ENCODE measurements at regions not wholly inside any gene's neighbourhood (a gene's known extent, or its start where the extent isn't known, plus 50 kb on each side); places are given as distances from the start of the nearest gene placed in this dataset.

GRCh38 chr6:14217728-14218518 lies 100.4 kb downstream of the CD83 start:
- Mint-ChIP-seq H3K4me3 (no peak overlapping the region), H3K9me3 (no peaks in the 10 kb centered on the region), H3K27ac (ENCODE audit: unreplicated experiment) (no peak overlapping the region), H3K36me3 (ENCODE audit: low read depth) (no peaks in the 10 kb centered on the region), H3K27me3 (ENCODE audit: low read depth) (peaks cover 7% of the 10 kb centered on the region), H3K4me1 (no peaks in the 10 kb centered on the region)
- no peak for DNase-seq (ENCODE audit: low read depth, low spot score)
- TF ChIP-seq CTCF (conservative IDR thresholded peaks at IDR 0.05): no peak

GRCh38 chr6:14218519-14218800 lies 100.9 kb downstream of the CD83 start:
- Mint-ChIP-seq H3K4me3 (no peak overlapping the region), H3K4me1 (no peaks in the 10 kb centered on the region), H3K27me3 (ENCODE audit: low read depth) (peaks cover 5% of the 10 kb centered on the region), H3K9me3 (no peaks in the 10 kb centered on the region), H3K36me3 (ENCODE audit: low read depth) (no peaks in the 10 kb centered on the region), H3K27ac (ENCODE audit: unreplicated experiment) (no peak overlapping the region)
- DNase-seq (ENCODE audit: low read depth, low spot score): no peak
- TF ChIP-seq CTCF (conservative IDR thresholded peaks at IDR 0.05): no peak

GRCh38 chr6:14221564-14222279 lies 104.2 kb downstream of the CD83 start:
- H3K9me3 Mint-ChIP-seq: no peaks in the 10 kb centered on the region
- no peak overlapping the region for H3K27ac Mint-ChIP-seq (ENCODE audit: unreplicated experiment)
- no peaks in the 10 kb centered on the region for H3K27me3 Mint-ChIP-seq (ENCODE audit: low read depth)
- TF ChIP-seq CTCF (conservative IDR thresholded peaks at IDR 0.05): no peak
- no peaks in the 10 kb centered on the region for H3K36me3 Mint-ChIP-seq (ENCODE audit: low read depth)
- no peak for DNase-seq (ENCODE audit: low read depth, low spot score)
- no peak overlapping the region for H3K4me3 Mint-ChIP-seq
- H3K4me1 Mint-ChIP-seq: no peaks in the 10 kb centered on the region

- no peaks in the 10 kb centered on the region for H3K36me3 Mint-ChIP-seq (ENCODE audit: low read depth)
- TF ChIP-seq CTCF (conservative IDR thresholded peaks at IDR 0.05): no peak
- no peak for DNase-seq (ENCODE audit: low read depth, low spot score)
- no peaks in the 10 kb centered on the region for H3K27me3 Mint-ChIP-seq (ENCODE audit: low read depth)
- no peak overlapping the region for H3K4me3 Mint-ChIP-seq
- no peak overlapping the region for H3K27ac Mint-ChIP-seq (ENCODE audit: unreplicated experiment)
- no peaks in the 10 kb centered on the region for H3K9me3 Mint-ChIP-seq
- no peaks in the 10 kb centered on the region for H3K4me1 Mint-ChIP-seq
Observed at GRCh38 chr6:14222956-14223355, 105.4 kb downstream of the CD83 start.

- Mint-ChIP-seq H3K4me3 (no peak overlapping the region), H3K36me3 (ENCODE audit: low read depth) (no peaks in the 10 kb centered on the region), H3K9me3 (no peaks in the 10 kb centered on the region), H3K4me1 (peaks cover 5% of the 10 kb centered on the region), H3K27ac (ENCODE audit: unreplicated experiment) (no peak overlapping the region), H3K27me3 (ENCODE audit: low read depth) (no peaks in the 10 kb centered on the region)
- no peak for TF ChIP-seq CTCF (conservative IDR thresholded peaks at IDR 0.05)
- DNase-seq (ENCODE audit: low read depth, low spot score): no peak
Observed at GRCh38 chr6:14224359-14225103, 107.0 kb downstream of the CD83 start.
